Endothelial cell of umbilical vein (primary cell): ENCODE measurements at regions not wholly inside any gene's neighbourhood (a gene's known extent, or its start where the extent isn't known, plus 50 kb on each side); places are given as distances from the start of the nearest gene placed in this dataset.

ENCODE experiments used
- BruUV-seq: library from RNA; stranded (reverse); fragments of 400-500 nt; replicated peaks from 2 replicates; lab custom pipeline; 2021; lab: Mats Ljungman, UMichigan
- CTCF ChIA-PET: fragments of 300-600, 350-600 bp; sonication (Branson Sonifier 250); formaldehyde crosslinking; loops from one replicate; lab custom pipeline; 2021; ENCODE audit warnings: antibody characterized with exemption, inconsistent platforms; lab: Charles Lee
- POLR2A ChIA-PET: fragments of 300-600, 350-600 bp; sonication (Branson Sonifier 250); formaldehyde crosslinking; loops from one replicate; lab custom pipeline; 2021; ENCODE audit warnings: antibody characterized with exemption, inconsistent platforms; lab: Charles Lee
- DNase-seq: peaks from one replicate; pipeline ENCODE4 v3.0.0-alpha.2; 2011; ENCODE audit warnings: low read depth, low spot score
- FAIRE-seq: peaks from 2 replicates; lab custom pipeline; 2011; peaks lifted over from hg19 to GRCh38; lab: Jason Lieb, UNC
- H2AFZ ChIP-seq: 2 replicates; pipeline ENCODE4 v1.6.0; 2012; ENCODE audit warnings: low read depth, low read length, control low read depth, inconsistent platforms
- H3K27ac ChIP-seq: 2 replicates; pipeline ENCODE4 v1.5.1; 2011; ENCODE audit warnings: low read depth, mild to moderate bottlenecking, control low read depth, low read length, moderate library complexity; ENCODE audit not compliant: insufficient read depth
- H3K27me3 ChIP-seq, 2 experiments: 2 replicates each; pipeline versions ENCODE4 v1.6.0 to v1.6.1; 2011; ENCODE audit warnings: low read length in 2 of 2, mixed read lengths in 1 of 2; ENCODE audit not compliant: control insufficient read depth in 2 of 2, insufficient read depth in 2 of 2
- H3K36me3 ChIP-seq, 2 experiments: 2 replicates in 1 of 2; 3 replicates in 1 of 2; pipeline ENCODE4 v1.5.1; 2011; ENCODE audit warnings: low read length in 2 of 2, mild to moderate bottlenecking in 1 of 2, moderate library complexity in 1 of 2; ENCODE audit not compliant: control insufficient read depth in 2 of 2, insufficient read depth in 2 of 2; ENCODE audit errors: extremely low read depth in 1 of 2
- H3K4me1 ChIP-seq: 3 replicates; pipeline ENCODE4 v1.5.1; 2011; ENCODE audit warnings: mild to moderate bottlenecking, low read length; ENCODE audit not compliant: control insufficient read depth, insufficient read depth; ENCODE audit errors: extremely low read depth
- H3K4me2 ChIP-seq: 2 replicates; pipeline ENCODE4 v1.6.1; 2011; ENCODE audit warnings: low read length, control low read depth, mixed read lengths; ENCODE audit not compliant: insufficient read depth
- H3K4me3 ChIP-seq, 3 experiments: fragments of 200-600 bp in 1 of 3; sonication (generic), shearing (Covaris generic) in 1 of 3; replicated peaks in 1 of 3; 2 replicates each; pipeline ENCODE4 v1.5.1; 2011 to 2016; ENCODE audit warnings: control low read depth in 3 of 3, low read length in 3 of 3, mild to moderate bottlenecking in 2 of 3, inconsistent platforms in 1 of 3, low read depth in 1 of 3, moderate library complexity in 1 of 3; ENCODE audit not compliant: insufficient read depth in 1 of 3
- H3K79me2 ChIP-seq: 2 replicates; pipeline ENCODE4 v1.6.0; 2012; ENCODE audit warnings: low read length, inconsistent platforms; ENCODE audit not compliant: control insufficient read depth, insufficient read depth
- H3K9ac ChIP-seq: replicated peaks from 2 replicates; pipeline ENCODE3; 2011; ENCODE audit warnings: low read length, control low read depth; ENCODE audit not compliant: insufficient read depth; ENCODE audit errors: extremely low read depth
- H3K9me1 ChIP-seq: replicated peaks from 3 replicates; pipeline ENCODE4 v1.6.0; 2011; ENCODE audit warnings: mild to moderate bottlenecking, low read length; ENCODE audit not compliant: control insufficient read depth, insufficient read depth; ENCODE audit errors: extremely low read depth
- H3K9me3 ChIP-seq: replicated peaks from 2 replicates; pipeline ENCODE4 v1.5.1; 2012; ENCODE audit warnings: low read length, inconsistent platforms; ENCODE audit not compliant: control insufficient read depth, insufficient read depth
- H4K20me1 ChIP-seq: replicated peaks from 2 replicates; pipeline ENCODE3; 2011; ENCODE audit warnings: mild to moderate bottlenecking, low read length; ENCODE audit not compliant: control insufficient read depth, insufficient read depth; ENCODE audit errors: extremely low read depth
- EZH2 ChIP-seq: IDR thresholded peaks from 2 replicates; pipeline ENCODE4 v1.6.1; 2012; ENCODE audit warnings: borderline replicate concordance, low read depth, mild to moderate bottlenecking, moderate library complexity, low read length, inconsistent platforms; ENCODE audit not compliant: severe bottlenecking
- FOS ChIP-seq: IDR thresholded peaks from 2 replicates; pipeline ENCODE4 v1.6.1; 2011; ENCODE audit warnings: mild to moderate bottlenecking, low read length, moderate library complexity, borderline replicate concordance; ENCODE audit not compliant: insufficient read depth
- GATA2 ChIP-seq: IDR thresholded peaks from 2 replicates; pipeline ENCODE4 v1.7.0; 2011; ENCODE audit warnings: low read depth, mild to moderate bottlenecking, moderate library complexity, mixed read lengths, low read length; ENCODE audit not compliant: insufficient read length, insufficient read depth
- JUN ChIP-seq: IDR thresholded peaks from 2 replicates; pipeline ENCODE4 v1.6.1; 2011; ENCODE audit warnings: borderline replicate concordance, low read depth; ENCODE audit not compliant: insufficient read length, insufficient read depth
- MYC ChIP-seq: IDR thresholded peaks from one replicate; pipeline ENCODE4 v1.6.1; 2011; ENCODE audit warnings: mild to moderate bottlenecking, low read depth, low read length
- POLR2A ChIP-seq: IDR thresholded peaks from 2 replicates; pipeline ENCODE4 v1.6.1; 2012; ENCODE audit warnings: low read depth, mild to moderate bottlenecking, control low read depth, low read length
- POLR2AphosphoS5 ChIP-seq: IDR thresholded peaks from 2 replicates; pipeline ENCODE4 v1.6.1; 2012; ENCODE audit warnings: low read depth, mild to moderate bottlenecking, control low read depth, low read length, moderate library complexity; ENCODE audit not compliant: insufficient read depth
- dilution Hi-C: fragments of 300-500 bp; cut with MboI; formaldehyde crosslinking; loops from one replicate; pipeline ENCODE4 v1.15.0; 2019; ENCODE audit warnings: low sequenced_read_pairs; ENCODE audit not compliant: extremely low pct_ligation_motif_present
- intact Hi-C: fragments of 100-400 bp; cut with micrococcal nuclease; formaldehyde crosslinking; loops from one replicate; pipeline ENCODE4 v1.10.0; 2022
- TF ChIP-seq, protein P1 (sequence below), 2 donors: IDR thresholded peaks; 1 replicate in 1 of 2; 2 replicates in 1 of 2; pipeline ENCODE4 v1.5.1; 2011; ENCODE audit warnings: low read length in 2 of 2, mild to moderate bottlenecking in 2 of 2, moderate library complexity in 2 of 2, control low read depth in 1 of 2, inconsistent platforms in 1 of 2, low read depth in 1 of 2; ENCODE audit not compliant: insufficient read depth in 1 of 2; ENCODE audit errors: extremely low read depth in 1 of 2
- TF ChIP-seq, protein P2 (sequence below): IDR thresholded peaks from 2 replicates; pipeline ENCODE4 v1.6.1; 2011; ENCODE audit not compliant: insufficient read depth, insufficient read length

DNA sequence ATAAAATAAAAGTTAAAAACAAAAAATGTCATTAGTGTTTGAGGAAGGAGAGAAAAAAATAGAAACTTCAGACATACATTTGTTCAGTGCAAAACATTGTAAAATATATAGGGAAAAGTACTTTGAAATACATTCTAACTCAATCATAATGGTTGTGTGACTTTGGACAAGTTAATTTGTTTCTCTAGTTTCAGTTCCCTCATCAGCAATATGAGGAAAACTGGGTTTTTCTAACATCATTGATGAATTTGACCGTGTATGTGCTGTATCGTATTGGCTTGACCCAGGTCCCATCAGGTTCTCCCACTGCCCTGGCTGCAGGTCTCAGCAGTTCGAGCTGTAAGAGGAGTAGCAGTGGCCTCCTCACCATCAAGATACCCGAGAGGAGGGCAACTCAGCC, 173.9 kb upstream of the ATF7IP start:
- Histone ChIP-seq H3K4me1 (no peaks in the 10 kb centered on the region), H3K9ac (no peak overlapping the region), H4K20me1 (no peaks in the 10 kb centered on the region), H3K36me3 (no peaks in the 10 kb centered on the region), H3K9me3 (no peaks in the 10 kb centered on the region), H3K4me3 (no peak overlapping the region), H3K27ac (no peak overlapping the region), H3K27me3 (no peaks in the 10 kb centered on the region), H3K79me2 (no peaks in the 10 kb centered on the region), H3K9me1 (no peaks in the 10 kb centered on the region), H3K4me2 (no peak overlapping the region), H2AFZ (no peak overlapping the region)
- dilution Hi-C loops (no loop called here), intact Hi-C loops (no loop called here)
- DNase-seq (no peak), FAIRE-seq (no peak)
- no TSS peak for BruUV-seq
- ChIA-PET CTCF (interaction anchor here (1.0 kb wide), 1 partner anchor 525 kb away, joined by 3 read pairs; no protein-coding TSS in a partner anchor), POLR2A (no interaction called here)
- TF ChIP-seq, protein P1, sequence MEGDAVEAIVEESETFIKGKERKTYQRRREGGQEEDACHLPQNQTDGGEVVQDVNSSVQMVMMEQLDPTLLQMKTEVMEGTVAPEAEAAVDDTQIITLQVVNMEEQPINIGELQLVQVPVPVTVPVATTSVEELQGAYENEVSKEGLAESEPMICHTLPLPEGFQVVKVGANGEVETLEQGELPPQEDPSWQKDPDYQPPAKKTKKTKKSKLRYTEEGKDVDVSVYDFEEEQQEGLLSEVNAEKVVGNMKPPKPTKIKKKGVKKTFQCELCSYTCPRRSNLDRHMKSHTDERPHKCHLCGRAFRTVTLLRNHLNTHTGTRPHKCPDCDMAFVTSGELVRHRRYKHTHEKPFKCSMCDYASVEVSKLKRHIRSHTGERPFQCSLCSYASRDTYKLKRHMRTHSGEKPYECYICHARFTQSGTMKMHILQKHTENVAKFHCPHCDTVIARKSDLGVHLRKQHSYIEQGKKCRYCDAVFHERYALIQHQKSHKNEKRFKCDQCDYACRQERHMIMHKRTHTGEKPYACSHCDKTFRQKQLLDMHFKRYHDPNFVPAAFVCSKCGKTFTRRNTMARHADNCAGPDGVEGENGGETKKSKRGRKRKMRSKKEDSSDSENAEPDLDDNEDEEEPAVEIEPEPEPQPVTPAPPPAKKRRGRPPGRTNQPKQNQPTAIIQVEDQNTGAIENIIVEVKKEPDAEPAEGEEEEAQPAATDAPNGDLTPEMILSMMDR (IDR thresholded peaks at IDR 0.05; ENCODE audit: extremely low read depth in 1 of 2, insufficient read depth in 1 of 2, low read depth in 1 of 2, low read length in 2 of 2), result no peak
- no peak for TF ChIP-seq EZH2
- no peak for TF ChIP-seq MYC
- no peak for TF ChIP-seq FOS
- no peak for TF ChIP-seq POLR2AphosphoS5

DNA sequence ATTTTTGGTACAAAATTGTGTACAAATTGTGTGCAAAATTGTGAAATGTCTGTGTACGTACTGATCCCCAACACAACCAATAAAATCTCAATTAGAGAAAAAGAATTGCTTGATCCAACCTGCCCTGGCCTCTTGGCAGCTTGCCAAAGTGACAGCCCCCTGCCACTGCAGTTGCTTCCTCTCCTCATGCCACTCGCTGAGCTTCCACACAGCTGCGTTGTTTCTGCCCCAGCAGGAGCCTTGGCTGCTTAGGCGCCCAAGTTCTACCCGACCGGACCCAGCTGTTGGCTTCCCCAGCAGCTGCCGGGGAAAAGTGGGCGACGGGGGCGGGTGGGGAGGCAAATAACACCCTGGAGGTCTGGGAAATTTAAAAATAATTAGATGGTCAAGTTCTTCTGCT, 171.8 kb upstream of the ATF7IP start:
- no peaks in the 10 kb centered on the region for H3K4me1 ChIP-seq
- FAIRE-seq (no peak), DNase-seq (no peak)
- H3K4me3 ChIP-seq, result no peak overlapping the region
- H3K4me2 ChIP-seq, result no peak overlapping the region
- no peaks in the 10 kb centered on the region for H4K20me1 ChIP-seq
- H3K27ac ChIP-seq, result no peak overlapping the region
- no peak overlapping the region for H3K9ac ChIP-seq
- intact Hi-C loops (no loop called here), dilution Hi-C loops (no loop called here)
- no peaks in the 10 kb centered on the region for H3K27me3 ChIP-seq
- TF ChIP-seq EZH2 (no peak), JUN (no peak), FOS (no peak), POLR2AphosphoS5 (no peak), POLR2A (no peak), GATA2 (no peak), MYC (no peak)
- TF ChIP-seq, protein P1 (IDR thresholded peaks at IDR 0.05; ENCODE audit: extremely low read depth in 1 of 2, insufficient read depth in 1 of 2, low read depth in 1 of 2, low read length in 2 of 2), result no peak
- TF ChIP-seq, protein P2, sequence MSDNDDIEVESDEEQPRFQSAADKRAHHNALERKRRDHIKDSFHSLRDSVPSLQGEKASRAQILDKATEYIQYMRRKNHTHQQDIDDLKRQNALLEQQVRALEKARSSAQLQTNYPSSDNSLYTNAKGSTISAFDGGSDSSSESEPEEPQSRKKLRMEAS, result no peak
- no TSS peak for BruUV-seq
- H3K79me2 ChIP-seq, result no peaks in the 10 kb centered on the region
- H3K9me1 ChIP-seq, result no peaks in the 10 kb centered on the region
- H3K9me3 ChIP-seq, result no peaks in the 10 kb centered on the region
- ChIA-PET POLR2A (no interaction called here), CTCF (interaction anchor here (3.4 kb wide), 1 partner anchor 8 kb away, joined by 13 read pairs; no protein-coding TSS in a partner anchor)
- H2AFZ ChIP-seq, result no peak overlapping the region
- no peaks in the 10 kb centered on the region for H3K36me3 ChIP-seq
